HG03520 (cell line): ENCODE measurements at regions not wholly inside any gene's neighbourhood (a gene's known extent, or its start where the extent isn't known, plus 50 kb on each side); places are given as distances from the start of the nearest gene placed in this dataset.
A peak's percentile ranks its signal among the peaks of the same experiment; 100 is the strongest.
"Not testable (repeated sequence)": the region's sequence is repeated elsewhere in the genome, so short reads cannot be mapped to it uniquely, and the experiment has no call there.

Experiments
- ATAC-seq: cut with Tn5 transposase; IDR thresholded peaks from one replicate; pipeline ENCODE4 v1.9.1; 2021; ENCODE audit warnings: mild to moderate bottlenecking, moderate library complexity; ENCODE audit not compliant: unreplicated experiment

DNA sequence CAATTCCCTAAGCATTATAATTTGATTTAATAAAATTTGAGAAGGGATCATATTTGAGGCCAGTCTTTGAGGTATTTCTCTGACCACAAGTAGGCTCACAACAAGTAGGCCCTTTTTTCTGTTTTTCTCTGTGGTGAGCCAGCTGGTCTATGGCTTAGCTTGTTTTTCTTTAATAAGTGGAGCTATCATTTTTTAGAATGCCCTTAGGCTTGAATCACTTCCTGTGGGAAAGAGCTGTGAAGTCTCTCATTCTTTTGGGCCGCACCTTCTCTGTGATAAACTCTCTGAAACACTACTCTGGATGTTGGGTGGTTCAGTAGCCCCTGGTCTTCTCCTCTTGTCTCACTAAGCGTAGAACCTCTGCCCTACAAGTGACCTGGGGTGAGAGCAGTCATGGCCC lies 235.9 kb downstream of the SUCLG1 start:
- no peak for ATAC-seq

DNA sequence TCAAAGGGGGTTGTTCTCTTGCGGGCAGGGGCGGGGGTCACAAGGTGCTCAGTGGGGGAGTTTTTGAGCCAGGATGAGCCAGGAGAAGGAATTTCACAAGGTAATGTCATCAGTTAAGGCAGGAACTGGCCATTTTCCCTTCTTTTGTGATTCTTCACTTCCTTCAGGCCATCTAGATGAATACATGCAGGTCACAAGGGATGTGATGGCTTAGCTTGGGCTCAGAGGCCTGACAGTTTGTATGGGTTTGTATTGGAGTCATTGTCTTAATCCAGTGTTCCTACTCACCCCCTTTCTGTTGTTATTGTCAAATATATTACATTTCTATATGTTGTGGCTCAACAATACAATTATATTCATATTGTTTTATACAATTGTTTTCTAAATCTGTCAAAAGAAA lies 238.0 kb downstream of the SUCLG1 start:
- ATAC-seq = not testable (repeated sequence)

DNA sequence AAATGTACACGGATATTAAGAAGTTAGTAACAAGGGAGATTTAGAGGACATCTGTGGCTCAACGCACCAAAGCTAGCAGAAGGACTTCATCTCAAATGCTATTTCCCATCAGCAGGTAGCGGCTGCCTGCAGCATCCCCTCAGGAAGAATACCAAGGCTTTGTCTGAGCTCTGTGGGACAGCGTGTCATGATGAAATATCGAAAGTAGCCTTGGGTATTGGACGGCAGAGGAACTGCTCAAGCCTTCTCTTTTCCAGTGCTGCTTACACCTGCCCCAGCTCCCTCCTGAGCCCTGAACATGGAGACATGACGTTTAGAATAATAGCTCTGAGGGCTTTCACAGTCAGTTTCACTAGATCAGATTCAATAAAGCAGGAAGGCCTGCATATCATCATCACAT lies 241.6 kb downstream of the SUCLG1 start:
- no peak for ATAC-seq

DNA sequence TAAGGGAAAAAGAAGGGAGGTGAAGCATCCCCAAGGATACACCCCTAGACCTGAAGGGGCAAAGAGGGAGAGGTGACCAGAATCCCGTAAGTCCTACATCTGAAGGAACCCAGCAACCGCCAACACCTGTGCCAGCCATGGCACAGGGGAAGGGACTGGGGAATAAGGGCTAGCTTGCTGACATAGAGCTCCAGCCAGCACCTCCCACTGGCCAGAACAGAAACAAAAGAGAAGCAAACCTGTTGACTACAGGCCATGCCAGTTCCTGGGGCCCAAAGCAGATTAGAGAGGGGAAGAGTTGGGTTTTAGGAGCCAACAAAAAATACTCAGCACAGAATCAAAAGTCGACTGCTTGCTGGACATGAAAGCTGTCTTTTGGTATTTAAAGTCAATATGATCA lies 244.6 kb downstream of the SUCLG1 start:
- ATAC-seq = no peak

DNA sequence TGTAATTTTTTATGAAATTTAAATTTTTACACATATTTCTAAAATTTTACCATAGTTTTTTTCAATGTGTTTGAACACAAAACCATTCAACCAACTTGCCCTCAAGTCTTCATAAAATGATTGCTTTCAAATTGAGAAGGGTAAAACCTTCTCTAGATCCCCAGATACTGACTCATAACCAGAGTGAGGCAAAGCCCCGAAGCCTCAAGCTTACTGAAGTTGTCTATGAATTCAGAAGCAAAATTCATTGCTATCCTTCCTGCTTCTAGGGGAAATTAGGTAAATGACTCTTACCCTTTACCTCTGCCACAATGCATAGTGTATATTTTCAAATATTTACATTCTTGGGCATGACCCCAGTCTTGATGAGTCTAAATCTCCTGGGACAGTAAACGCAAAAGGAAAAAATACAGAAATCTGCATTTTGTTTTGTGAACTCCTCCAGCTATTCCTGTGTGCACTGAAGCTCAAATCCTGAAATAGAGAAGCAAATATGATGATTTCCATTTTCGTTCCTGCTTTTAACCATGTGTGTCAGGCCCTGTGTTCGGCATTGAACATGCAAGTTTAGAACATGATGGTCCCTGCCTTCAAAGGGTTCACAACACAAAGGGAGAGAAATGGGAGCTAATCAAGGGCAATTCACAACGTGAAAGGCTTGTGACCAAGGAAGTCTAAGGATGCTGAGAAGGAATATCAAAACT lies 246.3 kb downstream of the SUCLG1 start:
- ATAC-seq = peak; percentile 97

DNA sequence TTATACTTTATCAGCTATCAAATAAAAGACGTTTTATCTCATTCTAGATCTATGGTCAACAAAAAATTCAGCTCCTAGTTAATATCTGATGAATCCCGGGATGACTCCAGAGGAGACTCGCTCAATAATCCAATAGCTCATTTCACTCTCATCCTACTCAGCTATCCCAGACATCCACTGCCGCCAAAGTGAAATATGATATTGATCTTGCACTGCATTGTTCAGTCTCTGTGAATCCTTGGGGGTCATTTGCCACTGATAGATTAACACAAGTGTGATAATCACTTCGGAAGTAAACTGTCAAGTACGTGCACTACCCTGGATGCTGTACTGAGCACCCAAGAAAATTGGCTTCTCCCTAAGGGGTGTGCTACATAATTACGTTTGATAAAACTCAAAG lies 249.1 kb downstream of the SUCLG1 start:
- no peak for ATAC-seq

DNA sequence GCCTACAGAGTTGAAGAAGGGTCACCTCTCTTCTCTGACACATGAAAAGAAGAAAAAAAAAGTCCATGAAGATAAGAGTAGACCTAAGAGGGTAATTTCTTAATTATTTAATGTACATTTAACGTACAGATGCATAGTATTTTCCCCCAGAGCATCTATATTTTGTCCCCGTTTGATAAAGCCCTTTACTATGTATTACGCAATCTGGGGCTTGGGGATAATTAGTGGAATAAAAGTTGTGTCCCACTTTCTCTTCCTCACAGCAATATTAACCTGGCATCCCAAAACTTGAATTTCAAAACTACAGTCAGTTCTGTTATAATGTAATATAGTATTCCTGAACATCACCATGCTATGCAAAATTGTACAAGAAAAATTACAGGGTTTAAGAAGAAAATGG lies 254.1 kb downstream of the SUCLG1 start:
- no peak for ATAC-seq

DNA sequence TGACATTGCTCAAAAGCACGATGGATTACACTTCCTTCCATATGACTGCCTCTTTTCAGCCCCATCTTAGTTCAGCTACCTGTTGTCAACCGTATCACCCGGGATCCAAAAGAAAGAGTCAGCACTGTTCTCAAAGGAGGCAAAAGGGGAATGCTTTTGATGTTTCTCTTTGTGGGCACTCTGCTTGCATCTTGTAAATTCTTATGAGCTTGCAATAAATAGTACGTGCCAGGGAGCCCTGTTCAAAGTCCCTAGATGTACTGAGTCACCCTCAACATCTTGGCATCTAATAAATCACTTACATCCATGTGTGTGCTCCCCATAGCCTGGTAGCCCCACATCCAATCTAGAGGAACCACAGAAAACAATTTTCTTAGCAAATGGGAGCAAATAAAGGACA lies 256.9 kb downstream of the SUCLG1 start:
- ATAC-seq = no peak

DNA sequence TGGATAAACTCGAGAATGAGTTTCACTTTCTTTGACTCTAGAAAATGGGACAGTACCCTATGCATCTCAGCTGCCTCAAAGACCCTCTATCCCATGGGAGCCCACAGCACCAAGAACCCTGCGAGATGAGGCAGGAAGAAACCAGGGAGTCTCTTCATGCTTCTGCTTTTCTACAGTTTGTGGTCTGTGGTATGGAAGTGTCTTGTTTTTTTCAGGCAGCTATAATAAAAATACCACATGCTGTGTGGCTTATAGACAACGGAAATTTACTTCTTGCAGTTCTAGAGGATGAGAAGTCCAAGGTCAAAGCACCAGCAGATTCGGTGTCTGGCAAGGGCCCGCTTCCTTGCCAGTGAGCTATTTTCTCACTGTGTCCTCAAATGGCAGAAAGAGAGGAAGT lies 257.9 kb downstream of the SUCLG1 start:
- ATAC-seq = no peak

DNA sequence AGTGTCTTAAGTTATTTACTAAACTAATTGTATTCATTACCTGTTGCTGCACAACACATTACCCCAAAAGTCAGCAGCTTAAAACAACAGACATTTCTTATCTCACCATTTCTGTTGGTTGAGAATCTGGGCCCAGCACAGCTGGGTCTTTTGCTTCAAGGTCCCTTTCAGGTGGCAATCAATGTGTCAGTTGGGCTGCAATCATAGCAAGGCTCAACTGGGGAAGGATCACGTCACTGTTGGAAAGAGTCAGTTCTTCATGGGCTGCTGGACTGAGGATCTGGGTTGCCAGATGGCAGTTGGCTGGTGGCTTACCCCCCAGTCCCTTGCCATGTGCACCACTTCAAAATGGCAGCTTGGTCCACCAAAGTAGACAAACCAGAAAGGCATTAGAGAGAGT lies 261.2 kb downstream of the SUCLG1 start:
- no peak for ATAC-seq

DNA sequence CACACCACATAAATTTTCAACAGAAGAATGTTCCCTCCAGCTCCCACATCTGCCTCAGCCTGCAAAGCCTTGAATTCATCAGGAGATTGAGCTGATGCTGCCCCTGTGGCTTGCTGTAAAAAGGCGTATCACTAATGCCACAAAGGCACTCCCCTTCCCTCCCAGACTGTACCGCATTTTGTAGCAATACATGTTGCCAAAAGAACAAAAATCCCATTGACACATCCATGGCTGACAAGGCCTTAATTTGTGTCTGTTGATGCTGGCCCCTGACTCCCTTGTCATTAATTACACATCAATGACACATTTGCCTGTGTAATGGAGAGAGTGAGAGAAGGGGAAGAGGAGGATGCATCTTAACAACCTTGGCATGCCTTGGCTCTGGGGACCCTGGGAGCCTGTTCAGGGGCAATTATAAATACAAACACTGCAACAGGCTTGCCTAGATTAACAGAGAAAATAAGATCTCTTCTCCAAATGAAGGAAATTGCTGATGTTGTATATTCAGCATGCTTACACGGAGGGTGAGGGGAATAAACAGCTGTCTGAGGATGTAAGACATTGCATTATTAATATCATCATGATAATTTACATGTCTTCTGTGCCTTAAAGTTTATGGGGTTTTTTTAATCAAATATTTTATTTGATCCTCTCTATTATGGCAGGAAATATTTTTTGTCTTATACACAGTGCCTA lies 264.0 kb downstream of the SUCLG1 start:
- no peak for ATAC-seq

DNA sequence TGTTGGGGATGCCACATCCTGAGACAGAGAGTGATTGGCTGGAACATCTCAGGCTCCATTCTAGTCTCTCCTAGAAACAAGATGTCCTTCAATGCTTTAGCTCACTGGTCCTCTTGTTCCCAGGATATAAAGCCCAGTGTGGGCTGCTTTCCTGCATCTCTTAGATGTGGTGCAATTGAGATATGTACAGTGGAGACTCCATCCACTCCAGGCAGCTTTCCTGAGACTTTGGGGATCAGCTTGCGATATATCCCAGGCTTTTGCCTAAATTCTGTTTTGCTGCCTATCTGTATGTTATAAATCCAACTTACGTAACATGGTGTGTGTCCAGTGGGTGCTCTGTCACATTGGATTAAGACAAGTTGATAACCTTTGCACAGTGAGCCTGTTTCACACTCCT lies 264.9 kb downstream of the SUCLG1 start:
- no peak for ATAC-seq

DNA sequence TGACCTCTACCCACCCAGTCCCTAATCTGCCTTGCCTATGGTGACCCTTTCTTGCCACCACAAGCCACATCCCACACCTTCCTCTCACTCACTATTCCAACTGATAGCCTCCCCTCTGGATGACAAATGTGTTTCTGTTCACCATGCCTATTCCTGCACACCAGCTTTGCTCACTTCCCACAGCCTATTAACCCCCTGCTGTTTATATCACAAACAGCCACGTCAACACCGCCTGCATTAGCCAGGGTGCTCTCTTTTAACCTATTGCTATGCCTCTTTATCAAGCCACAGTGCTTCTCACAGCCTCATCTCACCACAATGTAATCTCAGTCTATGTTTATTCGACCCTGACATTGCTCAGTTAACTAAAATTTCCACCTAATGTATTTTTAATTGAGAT lies 271.8 kb downstream of the SUCLG1 start:
- no peak for ATAC-seq

DNA sequence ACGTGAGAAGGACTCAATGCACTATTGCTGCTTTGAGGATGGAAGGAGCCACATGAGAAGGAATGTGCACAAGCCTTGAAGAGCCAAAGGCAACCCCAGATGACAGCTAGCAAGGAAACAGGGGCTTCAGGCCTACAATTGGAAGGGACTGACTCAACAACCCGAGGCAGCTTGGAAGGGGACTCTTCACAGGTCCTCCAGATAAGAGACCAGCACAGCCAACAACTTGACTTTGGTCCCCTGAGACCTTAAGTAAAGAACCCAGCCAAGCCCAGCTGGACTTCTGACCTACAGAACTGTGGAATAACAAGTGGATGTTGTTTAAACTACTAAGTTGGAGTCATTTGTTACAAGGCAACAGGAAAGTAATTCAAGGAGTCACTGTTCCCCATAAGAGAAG lies 277.2 kb downstream of the SUCLG1 start:
- no peak for ATAC-seq

DNA sequence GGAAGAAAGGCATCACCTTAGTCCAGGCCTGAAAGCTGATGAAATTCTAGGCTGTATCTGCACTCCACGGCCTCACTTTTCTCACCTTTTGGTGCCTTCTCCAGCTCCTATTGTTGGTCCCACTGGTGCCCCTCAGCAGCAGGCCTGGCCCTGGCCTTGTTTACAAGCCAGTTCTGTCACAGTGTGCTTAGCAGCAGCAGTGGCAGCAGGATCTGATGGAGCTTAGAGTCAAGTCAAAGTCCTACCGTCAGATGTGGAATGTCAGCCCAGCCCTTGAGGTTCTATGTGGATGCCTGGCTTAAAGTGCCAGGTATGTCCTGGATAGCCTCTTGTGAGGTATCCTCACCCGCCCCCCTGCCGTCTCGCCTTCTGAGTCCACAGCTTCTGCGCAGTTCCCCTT lies 281.3 kb downstream of the SUCLG1 start:
- ATAC-seq = no peak

DNA sequence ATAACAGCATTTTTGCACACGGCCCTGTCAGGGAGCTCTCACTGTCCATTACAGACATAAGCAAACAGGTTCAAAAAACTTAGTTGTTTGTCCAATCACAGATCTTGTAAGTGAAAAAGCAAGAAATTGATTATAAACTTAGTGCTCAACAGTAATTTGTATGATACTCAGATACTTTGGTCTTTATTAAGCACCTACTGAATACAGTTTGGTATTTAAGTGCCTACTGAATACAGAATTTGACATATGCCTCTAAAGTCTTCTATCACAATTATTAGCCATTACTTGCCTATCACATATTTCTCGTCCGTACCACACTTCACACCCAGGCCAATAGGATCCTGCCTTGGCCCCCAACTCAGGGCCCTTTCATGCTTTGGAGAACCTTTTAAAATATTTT lies 283.1 kb downstream of the SUCLG1 start:
- no peak for ATAC-seq

DNA sequence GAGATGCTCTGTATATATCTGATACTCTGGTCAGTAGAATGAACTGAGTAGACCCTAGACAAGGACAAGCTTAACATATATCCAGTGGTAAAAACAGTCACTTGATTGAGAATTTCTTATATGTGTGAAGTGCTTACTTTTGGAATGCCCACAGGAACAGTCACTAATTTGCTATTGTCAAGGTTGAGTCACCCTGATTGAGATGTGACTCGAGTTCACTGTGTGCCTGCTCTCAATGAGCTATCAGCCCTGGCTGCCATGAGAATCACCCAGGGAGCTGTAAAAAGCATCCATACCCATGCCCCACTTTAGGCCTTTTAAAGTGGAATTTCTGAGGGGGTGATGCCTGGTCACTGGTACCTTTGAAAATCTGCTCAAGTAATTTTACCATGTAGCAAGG lies 283.7 kb downstream of the SUCLG1 start:
- no peak for ATAC-seq

DNA sequence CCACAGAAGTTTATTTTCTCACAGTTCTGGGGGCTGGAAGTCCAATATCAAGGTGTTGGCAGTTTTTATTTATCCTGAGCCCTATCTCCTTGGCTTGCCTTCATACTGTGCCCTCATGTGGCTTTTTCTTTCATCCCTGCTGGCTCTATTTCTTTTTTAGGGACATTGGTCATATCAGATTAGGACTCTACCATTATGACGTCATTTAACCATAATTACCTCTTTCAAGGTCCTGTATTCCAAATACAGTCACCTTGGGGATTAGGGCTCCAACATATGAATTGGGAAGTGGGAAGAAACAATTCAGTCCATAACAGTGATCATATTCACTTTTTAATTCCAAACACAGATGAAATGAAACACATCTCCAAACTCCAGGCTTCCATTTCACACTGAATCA lies 286.0 kb downstream of the SUCLG1 start:
- no peak for ATAC-seq

DNA sequence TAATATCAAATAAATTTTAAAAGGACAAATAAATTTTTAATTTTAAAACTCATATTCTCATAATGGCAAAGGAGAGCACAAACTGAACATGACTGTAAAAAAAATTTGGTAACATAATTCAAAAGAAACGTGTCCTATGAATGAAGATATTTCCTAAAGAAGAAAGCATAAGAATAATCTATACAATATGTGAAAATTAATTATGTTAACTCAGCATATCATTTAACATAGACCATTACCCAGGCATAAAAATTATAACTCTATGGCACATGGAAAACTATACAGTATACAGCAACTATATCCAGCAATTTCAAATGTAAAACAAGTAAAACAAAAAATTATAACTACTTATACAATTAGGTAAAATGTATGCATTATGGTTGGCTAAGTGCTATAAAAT lies 288.1 kb downstream of the SUCLG1 start:
- ATAC-seq = no peak

DNA sequence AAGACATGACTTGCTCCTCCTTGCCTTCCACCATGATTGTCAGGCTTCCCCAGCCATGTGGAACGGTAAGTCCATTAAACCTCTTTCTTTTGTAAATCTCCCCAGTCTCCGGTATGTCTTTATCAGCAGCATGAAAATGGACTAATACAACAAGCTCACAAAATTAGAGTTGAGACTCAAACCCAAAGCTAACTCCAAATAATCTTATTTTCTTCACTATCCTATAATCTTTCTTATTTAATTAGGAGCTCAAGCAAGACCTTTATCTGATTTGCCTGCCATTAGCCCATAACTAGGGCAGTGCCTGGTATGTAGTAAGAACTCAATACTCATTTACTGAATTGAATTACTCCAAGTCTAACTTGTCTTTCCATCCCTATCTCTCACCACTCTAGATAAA lies 289.2 kb downstream of the SUCLG1 start:
- no peak for ATAC-seq

DNA sequence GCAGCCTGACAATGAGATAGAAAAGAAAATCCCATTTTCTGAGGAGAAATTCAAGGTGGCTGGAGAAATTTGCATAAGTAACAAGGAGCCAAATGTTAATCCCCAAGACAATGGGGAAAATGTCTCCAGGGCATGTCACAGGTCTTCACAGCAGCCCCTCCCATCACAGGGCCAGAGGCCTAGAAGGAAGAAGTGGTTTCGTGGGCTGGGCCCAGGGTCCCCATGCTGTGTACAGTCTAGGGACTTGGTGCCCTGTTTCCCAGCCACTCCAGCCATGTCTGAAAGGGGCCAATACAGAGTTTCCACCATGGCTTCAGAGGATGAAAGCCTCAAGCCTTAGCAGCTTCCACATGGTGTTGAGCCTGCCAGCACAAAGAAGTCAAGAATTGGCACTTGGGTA lies 290.5 kb downstream of the SUCLG1 start:
- ATAC-seq = not testable (repeated sequence)

DNA sequence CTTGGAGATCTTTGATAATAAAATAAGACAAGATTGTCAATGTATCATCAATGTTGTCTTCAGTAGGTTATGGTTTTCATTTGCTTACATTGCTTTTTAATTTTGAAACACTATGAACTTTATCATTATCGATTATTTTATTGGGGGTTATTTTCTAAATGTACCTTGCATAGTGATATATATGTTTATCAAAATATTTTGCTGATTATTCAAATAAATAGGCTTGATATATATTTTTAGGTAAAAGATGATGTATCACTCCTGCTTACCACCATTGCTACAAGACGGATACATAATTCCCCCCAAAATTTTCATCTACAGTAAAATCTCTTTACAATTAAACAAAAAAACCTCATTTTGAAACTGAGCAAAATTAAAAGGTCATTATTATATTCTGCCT lies 293.8 kb downstream of the SUCLG1 start:
- ATAC-seq = no peak

DNA sequence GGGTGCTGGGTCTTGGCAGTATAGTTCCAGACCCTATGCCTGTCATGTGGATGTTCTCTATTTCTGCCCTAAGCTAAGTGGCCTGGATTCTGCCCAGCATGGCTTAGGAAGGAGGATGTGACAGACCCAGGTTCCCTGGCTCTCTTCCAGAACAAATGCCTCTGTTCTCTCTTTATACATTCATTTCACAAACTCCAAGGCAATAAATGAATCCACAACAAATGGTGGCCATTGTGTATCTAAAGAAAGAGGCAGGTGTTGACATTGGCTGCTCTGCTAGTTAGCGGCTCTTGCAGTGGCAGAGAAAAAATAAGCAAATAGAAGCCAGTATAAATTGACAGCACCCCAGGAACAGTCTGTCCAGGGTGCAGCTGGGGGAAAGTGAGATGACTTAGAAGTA lies 298.6 kb downstream of the SUCLG1 start:
- no peak for ATAC-seq
